ENCODE measurements at regions not wholly inside any gene's neighbourhood (a gene's known extent, or its start where the extent isn't known, plus 50 kb on each side); places are given as distances from the start of the nearest gene placed in this dataset.

- no peak for DNase-seq (ENCODE audit: low read depth in 4 of 4, low spot score in 3 of 4)
Measured at GRCh38 chr7:36002900-36003299, 150.2 kb upstream of the EEPD1 start.

- no peak for DNase-seq (ENCODE audit: low read depth in 4 of 4, low spot score in 3 of 4)
Measured at GRCh38 chr7:36003343-36003742, 149.7 kb upstream of the EEPD1 start.

DNA sequence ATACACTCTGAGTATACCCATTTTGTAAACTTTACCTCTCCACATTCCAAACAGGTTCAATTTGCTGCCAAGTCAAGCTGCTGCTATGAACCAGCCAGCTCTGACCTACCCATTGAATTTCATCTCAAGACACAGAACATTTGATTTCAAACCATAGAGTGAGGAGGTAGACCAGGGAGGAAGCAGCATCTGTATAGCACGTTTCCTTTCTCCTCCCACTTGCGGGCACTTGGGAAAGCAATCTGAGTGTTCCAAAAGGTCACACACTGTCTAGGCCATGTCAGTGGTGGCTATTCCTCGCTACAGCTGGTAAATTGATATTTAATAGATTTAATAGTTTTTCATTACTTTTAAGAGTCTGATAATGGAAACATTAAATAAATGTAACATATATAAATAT is 147.8 kb upstream of the EEPD1 start:
- DNase-seq (ENCODE audit: low read depth in 4 of 4, low spot score in 3 of 4): no peak

GRCh38 chr7:36005876-36006275 is 147.2 kb upstream of the EEPD1 start:
- DNase-seq (ENCODE audit: low read depth in 4 of 4, low spot score in 3 of 4): no peak

DNA sequence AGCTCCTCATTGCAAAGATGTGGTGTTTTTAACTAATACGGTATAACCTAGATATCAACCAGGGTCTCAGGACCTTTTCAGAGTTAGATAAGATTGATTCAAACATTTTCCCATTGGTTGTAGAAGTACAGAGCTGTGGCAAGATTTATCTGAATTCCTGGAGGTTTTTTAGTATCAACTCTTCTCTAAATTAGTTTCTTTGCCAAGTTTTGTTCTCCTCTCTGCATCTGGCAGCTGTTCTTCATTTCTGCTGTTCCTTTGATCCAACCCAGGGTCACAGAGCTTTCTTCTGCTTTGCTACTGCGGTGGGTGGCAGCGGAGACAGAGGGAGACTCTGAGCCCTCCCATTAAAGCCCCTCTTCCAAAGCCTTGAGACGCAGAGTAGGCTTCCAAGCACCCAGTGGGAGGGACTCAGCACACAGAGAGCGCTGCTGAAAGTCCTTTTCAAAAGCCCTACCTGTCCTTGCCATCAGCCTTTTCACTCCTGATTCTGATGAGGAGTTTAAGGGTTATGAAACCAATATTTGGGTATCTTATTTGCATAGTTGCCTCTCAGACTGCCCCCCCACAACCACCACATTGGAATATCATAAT is 146.3 kb upstream of the EEPD1 start:
- DNase-seq (ENCODE audit: low read depth in 4 of 4, low spot score in 3 of 4): no peak

DNA sequence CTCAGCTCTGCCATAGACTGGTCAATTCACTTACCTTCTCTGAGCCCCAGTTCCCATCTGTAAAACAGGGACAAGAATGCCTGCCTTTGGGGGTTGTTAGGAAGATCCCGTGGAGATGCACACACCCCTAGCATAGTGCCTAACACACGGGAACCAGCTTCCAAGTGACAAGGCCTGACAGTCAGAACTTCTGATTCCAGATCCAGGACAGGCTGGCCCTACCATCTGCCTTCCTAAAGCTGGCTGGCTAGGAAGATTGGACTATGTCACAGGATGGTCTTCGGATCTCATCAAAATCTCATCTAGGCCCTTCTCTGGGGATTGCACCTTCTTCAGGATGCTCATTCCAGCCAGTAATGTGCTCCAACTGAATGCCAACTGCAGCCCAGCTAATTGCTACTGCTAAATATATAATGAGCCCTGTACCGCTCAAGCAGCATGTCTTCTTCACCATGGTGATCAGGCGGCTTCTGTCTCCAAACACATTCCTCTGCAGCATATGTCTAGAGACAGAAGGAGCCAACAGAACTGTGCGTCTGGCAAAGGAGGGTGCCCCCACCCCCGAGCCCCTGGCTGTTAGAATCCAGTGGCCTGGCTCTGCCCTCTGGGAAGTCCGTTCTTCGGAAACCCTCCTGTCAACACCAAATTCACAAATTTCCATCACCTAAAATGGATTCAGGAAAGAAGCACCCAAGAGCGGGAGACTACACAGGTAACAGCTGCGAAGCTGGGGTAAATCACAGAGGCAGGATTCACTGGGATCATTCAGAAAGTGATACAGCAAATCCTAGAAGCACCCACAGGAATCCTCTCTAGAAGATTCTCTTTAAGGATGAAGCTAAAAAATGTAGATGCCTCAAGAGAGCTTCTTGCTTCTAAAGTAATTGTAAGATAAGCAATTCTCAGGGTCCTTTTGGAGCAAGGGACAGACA is 142.1 kb upstream of the EEPD1 start:
- DNase-seq (ENCODE audit: low read depth in 4 of 4, low spot score in 3 of 4): no peak

GRCh38 chr7:36011588-36011965 is 141.5 kb upstream of the EEPD1 start:
- DNase-seq (ENCODE audit: low read depth in 4 of 4, low spot score in 3 of 4): no peak

DNA sequence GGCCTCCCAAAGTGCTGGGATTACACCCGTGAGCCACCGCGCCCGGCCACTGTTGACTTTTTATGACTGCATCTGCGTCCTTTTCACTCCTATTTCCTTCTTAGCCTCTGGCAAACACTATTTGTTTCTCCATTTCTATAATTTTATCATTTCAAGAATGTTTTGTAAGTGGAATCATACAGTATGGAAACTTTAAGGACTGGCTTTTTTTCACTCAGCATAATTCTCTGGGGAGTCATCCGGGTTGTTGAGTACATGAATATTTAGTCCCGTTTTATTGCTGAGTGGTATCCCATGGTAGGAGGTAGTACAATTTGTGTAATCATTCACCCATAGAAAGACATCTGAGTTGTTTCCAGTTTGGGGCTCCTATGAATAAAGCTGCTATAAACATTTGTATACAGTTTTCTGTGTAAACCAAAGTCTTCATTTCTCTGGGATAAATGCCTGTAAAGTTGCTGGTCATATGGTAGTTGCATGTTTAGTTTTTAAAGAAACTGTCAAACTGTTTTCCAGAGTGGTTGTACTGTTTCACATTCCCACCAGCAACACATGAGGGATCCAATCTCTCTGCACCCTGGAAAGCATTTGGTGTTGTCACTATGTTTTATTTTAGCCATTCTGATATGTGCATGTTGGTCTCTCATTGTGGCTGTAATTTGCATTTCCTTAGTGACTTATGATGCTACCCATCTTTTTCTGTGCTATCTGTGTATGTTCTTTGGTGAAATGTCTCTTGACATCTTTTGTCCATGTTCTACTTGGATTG is 139.6 kb upstream of the EEPD1 start:
- no peak for DNase-seq (ENCODE audit: low read depth in 4 of 4, low spot score in 3 of 4)

DNA sequence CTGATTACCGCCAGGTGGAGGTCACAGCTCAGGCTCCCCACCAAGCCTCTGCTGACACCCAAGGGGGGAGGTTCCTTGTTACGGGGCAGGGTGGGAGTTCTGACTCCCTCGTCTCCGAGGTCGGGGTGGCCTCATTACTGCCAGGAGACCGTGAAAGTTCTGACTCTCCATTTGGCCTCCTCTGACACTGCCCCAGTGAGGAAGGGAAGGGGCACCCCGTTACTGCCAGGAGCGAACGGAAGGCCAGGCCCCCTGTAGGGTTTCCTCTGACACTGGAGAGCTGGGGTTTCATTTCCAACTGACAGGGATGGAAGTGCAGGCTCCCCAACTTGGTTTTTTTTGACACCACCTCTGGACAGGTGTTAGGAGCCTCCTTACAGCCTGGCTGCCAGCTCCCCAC is 138.1 kb upstream of the EEPD1 start:
- DNase-seq (ENCODE audit: low read depth in 4 of 4, low spot score in 3 of 4): no peak

- no peak for DNase-seq (ENCODE audit: low read depth in 4 of 4, low spot score in 3 of 4)
Measured at GRCh38 chr7:36015733-36016132, 137.3 kb upstream of the EEPD1 start.

DNA sequence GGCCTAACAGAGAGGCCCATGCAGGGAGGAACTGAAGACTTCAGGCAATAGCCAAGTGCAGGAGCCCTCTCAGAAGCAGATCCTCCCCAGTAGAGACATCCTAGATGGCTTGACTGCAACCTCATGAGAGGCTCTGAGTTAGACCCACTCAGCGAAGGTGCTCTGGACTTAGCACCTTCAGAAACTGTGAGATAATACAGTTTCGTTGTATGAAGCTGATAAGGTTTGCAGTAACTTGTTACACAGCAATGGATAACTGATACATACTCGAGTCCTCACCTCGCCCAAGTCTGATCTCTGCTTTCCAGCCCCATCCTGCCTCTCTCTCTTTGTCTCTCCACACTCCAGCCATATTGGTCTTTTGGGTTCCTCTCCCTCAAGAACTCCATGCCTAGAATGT is 136.4 kb upstream of the EEPD1 start:
- no peak for DNase-seq (ENCODE audit: low read depth in 4 of 4, low spot score in 3 of 4)

DNA sequence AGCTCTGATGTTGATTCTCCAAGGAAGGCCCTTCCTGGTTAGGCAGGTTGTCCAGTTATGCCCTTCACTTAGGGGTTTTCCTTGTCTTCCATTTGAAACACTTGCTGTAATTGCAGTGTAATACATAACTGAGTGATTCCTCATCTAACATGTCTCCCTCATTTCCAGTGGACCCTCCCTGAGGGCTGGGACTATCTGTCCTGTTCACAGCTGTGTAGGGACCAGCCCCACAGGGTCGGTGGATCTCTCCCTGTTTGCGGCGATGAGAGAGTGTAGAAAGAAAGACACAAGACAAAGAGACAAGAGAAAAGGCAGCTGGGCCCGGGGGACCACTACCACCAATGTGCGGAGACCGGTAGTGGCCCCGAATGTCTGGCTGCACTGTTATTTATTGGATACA is 135.9 kb upstream of the EEPD1 start:
- DNase-seq (ENCODE audit: low read depth in 4 of 4, low spot score in 3 of 4): no peak

DNA sequence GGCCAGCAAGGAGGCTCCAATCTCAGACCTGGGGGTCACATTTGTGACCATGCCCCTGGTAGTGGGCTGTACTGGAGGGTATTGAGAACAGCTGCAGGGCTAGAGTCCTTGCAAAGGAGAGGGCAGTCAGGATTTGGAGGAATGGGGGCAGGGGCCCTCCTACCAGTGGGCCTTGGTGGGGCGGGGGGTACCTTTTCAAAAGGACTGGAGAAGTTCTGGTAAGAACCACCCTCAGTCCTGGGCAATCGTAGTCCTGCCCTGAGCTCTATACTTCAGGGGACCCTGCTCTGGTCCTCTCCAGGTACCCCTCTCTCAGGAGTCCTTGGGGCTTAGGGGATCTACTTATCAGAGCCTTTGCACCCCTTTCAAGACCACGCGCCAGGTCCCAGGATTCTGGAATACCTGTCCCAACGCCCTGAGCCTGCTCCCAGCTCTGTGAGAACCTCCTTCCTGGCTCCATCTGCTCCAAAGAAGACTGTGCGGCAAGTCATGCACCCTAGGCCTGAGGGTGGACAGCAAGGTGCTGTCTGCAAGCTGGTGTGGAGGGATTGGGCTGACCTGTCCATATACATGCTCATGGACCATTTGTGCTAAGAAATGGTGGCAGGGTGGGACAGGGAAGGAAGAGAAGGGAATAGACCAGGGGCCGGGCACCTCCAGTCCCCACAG is 134.1 kb upstream of the EEPD1 start:
- no peak for DNase-seq (ENCODE audit: low read depth in 4 of 4, low spot score in 3 of 4)

DNA sequence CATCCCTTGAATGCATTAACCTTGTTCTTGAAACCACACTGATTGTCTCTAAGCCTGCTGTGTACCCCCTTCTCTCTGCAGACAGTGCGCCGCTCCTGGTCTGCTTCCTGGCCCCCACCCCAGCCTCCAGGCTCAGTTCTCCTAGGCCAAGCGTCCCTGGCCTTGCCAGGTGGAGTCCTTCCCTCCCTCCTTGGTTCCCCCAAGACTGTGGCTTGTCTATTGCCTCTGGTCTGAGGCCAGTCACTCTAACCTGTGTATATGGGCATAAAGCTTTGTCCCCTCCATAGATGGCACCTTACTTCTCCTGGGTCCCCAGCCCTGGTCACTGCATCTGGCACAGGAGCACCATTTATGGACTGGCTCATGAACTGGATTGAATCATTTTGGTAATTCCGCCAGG is 133.5 kb upstream of the EEPD1 start:
- no peak for DNase-seq (ENCODE audit: low read depth in 4 of 4, low spot score in 3 of 4)

- peak in 1 of 4 donors; percentile 19 for DNase-seq (ENCODE audit: low read depth in 4 of 4, low spot score in 3 of 4)
Measured at GRCh38 chr7:36019980-36020379, 133.1 kb upstream of the EEPD1 start.

GRCh38 chr7:36021367-36021766 is 131.7 kb upstream of the EEPD1 start:
- no peak for DNase-seq (ENCODE audit: low read depth in 4 of 4, low spot score in 3 of 4)

- DNase-seq (ENCODE audit: low read depth in 4 of 4, low spot score in 3 of 4): no peak
Measured at GRCh38 chr7:36021917-36022550, 131.0 kb upstream of the EEPD1 start.

- DNase-seq (ENCODE audit: low read depth in 4 of 4, low spot score in 3 of 4): no peak
Measured at GRCh38 chr7:36023033-36023560, 130.0 kb upstream of the EEPD1 start.

DNA sequence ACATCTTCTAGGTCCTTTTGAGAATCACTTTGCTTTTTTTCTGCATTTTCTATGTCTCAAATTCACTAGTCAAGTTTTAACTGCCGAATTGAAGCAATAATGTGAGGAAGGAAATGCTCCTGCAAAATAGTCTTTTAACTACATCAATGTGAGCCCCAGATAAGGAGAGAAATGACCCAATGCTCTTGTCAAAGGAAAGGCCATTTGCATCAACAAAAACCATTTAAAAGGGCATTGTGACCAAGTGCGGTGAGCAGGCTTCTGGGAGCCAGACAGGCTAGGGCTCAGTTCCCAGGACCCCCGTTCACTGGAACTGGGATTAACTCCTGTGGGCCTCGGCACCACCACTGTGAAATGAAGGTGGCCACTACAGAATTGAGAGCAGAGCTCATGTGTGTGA is 127.9 kb upstream of the EEPD1 start:
- no peak for DNase-seq (ENCODE audit: low read depth in 4 of 4, low spot score in 3 of 4)

GRCh38 chr7:36029311-36029710 is 123.7 kb upstream of the EEPD1 start:
- DNase-seq (ENCODE audit: low read depth in 4 of 4, low spot score in 3 of 4): no peak
